HG02571 (cell line): ENCODE measurements at regions not wholly inside any gene's neighbourhood (a gene's known extent, or its start where the extent isn't known, plus 50 kb on each side); places are given as distances from the start of the nearest gene placed in this dataset.

Experiments used
- ATAC-seq: cut with Tn5 transposase; IDR thresholded peaks from one replicate; pipeline ENCODE4 v1.9.1; 2021; ENCODE audit warnings: mild to moderate bottlenecking, moderate library complexity; ENCODE audit not compliant: unreplicated experiment

DNA sequence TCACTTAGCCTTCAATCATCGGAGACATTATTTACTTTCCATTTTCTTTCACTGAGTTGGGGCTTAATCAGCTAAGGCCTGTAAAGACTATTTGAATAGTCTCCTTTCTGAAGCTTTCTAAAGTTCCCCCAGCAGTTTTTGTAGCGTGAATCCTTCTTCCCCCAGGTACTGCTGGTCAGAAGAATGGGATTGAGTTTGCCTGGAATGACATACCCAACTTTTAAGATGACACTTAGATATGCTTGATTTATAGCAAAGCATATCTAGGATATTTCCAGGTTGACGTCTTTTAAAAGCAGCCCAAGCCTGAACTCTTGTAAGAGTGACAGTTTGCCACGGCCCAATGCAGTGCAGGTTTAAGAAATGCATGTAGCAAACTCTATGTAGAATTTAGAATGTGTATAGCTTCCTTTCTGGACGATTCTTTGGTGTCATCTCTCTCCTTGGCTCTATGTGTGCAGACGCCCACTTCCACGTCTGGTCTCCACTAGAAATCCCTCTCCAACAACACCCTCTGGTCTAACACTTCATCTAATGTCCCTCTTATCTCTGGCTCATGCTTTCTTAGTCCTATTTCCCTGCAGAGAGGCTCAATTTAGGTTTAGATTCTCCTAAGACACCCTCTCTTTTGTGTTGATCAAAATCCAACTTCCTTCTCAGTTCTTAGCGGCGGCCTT is 175.0 kb upstream of the CYRIA start:
- ATAC-seq, result no peak

DNA sequence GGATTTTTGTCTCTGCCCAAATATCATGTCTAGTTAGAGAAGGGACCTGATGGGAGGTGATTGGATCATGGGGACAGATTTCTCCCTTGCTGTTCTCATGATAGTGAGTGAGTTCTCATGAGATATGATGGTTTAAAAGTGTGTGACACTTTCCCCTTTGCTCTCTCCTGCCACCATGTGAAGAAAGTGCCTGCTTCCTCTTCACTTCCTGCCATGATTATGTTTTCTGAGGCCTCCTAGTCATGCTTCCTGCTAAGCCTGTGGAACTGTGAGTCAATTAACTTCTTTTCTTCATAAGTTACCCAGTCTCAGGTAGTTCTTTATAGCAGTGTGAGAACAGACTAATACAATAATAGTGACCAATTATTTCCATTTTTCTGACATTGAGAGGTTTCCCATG is 167.3 kb upstream of the CYRIA start:
- ATAC-seq, result no peak

DNA sequence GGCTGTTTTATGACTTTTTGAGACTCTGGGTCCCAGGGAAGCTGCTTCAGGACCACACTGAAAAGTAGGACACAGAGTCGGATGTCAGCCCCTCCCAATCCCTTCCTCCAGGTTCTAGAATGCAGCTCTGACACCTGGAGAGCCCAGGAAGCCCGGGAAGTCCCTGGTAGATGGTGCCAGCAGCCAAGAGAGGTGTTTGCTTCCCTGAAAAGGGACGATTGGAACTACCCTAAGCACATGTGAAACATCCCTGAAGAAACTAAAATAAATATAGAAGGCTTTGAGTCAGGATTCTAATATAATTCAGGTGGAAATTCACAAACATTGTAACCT is 163.2 kb upstream of the CYRIA start:
- ATAC-seq, result no peak

DNA sequence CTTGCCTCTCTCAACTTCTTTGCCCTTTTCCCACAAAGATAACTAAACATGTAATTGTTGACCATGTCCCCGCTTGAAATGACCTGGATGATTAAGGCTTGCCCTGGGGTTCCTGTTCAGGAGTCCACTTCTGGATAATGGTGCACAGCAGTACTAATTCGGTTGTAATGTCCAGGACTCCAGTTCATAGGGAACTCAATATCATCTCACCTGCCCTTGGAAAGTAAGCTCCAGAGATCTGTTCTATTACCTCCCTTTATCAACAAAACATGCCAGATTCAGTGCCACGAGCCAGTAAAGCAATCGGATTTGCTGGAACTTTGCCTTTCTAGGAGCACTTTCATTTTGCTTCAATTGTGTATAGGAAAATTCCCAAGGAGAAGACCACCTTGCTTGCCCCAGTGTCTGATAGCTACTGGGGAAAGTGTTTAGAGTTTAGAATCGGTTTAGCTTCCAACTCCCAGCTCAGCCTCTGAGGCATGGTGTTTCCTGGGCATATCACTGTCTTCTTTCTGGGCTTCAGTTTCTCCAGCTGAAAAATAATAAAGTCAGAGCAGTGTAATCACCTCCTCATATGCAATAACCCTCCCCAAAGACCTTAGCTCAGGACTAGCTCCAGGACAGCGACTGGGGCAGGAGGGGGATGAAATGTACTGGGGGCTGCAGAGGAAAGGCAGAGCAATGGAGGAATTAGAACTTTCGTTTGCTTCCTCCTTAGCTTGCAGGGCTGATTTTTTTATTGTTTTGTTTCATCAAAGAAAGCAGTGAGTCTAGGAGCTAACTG is 162.6 kb upstream of the CYRIA start:
- ATAC-seq, result no peak

DNA sequence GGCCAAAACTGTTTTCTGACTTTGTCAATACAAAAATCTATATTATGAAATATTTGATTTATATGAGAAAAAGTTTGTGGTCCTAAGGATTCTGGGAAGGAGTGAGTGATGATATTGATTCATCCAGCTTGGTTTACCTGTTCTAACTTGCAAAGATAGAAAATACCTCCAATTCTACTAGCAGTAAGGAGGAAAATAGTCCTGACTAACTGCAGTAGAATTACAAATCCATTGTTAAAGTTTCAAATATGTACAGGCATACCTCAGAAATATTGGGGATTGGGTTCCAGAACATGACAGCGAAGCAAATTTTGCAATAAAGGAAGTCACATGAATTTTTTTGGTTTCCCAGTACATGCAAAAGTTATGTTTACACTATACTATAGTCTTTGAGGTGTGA is 158.8 kb upstream of the CYRIA start:
- no peak for ATAC-seq

DNA sequence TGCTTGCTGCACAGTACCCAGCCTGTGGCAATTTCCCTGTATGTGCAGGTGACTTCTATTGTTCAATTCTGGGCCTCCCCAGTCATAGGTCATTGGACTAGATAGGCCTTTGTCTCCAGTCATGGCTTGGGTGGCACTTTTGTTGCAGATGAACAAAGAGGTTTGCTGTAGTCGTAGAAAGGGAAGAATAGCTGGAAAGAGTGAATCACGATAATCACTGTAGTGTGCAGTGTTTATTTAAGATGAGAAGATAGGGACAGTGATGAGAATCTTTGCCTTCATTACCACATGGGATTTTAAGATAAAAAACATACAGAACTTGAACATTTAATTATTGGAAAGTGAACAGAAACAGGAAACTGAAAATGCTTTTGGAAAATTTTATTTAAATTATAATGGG is 156.1 kb upstream of the CYRIA start:
- no peak for ATAC-seq

DNA sequence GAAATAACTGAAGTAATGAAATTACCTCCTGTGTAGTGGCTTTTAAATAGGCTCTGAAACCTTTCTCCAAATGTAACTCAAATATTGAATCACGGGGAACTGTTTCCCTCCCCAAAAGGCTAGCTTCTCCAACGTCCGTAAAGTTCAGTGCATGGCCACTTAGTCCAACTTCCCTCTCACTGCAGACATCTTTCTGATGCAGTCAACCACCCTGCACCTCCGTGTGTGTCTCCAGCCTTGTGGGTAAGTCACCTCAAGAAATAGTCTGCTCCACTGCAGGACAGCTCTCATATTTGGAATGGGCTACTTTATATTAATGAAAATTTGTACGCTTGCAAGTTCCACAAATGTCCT is 152.5 kb upstream of the CYRIA start:
- no peak for ATAC-seq

DNA sequence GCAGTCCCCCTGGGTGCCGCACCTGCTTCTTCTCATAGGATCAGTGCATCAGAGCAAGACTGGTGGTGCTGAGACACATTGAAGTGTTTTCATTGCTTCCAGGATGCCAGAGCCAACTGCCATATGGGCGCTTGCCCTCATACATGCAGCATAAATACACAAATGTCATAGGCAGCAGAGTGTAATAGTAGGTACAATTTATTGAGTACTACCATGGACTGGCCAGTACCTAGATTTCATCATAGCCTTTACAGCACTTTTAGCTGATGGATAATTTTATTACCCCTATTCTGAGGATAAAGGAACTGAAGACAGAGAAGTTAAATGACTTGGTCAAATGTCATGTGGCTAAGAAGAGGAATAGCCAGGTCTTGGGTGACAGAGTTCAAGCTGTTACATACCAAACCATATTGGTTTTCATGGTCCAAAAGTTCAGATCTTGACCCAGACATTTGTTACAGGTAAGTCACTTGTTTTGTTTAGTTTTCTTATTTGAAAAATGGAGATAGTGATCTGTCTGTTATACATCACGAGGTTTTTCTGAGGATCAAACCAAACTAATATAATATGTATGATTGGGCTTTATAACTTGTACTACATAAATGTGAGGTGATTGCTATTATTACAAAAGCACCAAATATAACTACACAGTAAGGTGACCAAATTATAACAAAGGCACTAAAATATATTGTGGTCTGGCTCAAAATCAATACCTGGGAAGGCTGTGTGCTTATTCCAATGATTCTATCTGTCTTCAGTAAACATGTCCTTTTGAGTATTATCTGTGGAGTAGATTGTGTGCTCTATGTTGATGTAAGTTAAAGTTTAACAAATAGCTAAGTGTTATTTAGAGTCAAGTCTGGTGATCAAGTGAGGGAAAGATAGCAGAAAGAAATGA is 151.9 kb upstream of the CYRIA start:
- ATAC-seq, result no peak

DNA sequence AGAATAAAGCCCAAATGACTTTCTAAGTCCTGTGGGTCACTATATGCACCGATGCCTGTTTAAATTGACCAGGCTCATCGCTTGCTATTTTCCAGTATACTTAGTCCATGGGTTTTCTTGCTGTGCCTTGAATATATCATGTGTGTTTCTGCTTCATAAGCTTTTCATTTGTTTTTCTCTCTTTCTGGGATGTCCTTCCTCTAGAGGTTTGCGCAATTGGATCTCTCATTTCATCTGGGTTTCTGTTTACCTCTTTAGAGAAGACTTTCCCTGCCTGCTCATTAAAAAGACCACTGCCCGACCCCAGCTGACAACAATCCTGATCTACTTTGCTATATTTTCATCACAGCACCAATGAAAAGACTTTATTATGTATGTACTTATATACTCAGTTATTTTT is 150.9 kb upstream of the CYRIA start:
- ATAC-seq, result no peak

DNA sequence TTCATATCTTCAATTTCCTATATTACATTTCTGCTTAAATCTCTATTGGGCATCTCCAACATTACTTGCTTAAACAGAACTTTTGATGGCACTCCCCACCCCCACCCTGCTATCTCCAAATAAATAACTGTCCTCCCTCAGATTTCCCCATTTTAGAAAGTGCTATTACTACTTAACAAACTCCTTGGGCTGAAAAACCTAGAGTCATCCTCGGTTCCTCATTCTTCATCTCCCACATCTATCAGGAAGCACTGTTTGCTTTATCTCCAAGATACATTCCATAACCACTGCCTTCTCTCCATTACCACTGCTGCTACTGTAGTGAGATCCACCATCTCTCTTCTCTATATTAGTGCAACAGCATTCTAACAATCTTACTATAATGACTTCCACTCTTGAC is 150.4 kb upstream of the CYRIA start:
- ATAC-seq, result no peak

DNA sequence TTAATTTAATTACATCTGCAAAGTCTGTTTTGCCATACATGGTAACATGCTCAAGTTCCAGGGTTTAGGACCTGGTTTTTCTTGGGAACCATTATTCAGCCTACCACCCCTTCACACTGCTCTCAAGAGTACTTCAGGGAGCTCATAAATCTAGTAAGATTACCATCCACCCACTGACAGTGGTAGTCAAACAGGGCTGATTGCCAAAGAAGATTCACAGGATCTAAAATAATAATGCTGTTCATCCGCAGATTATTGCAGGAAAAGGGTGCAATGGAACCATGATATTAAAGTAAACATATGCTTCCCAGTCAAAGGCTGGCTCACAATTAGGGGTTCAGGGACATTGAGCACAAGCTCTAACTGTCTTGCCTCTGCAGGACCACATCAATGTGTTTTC is 148.0 kb upstream of the CYRIA start:
- ATAC-seq, result no peak

DNA sequence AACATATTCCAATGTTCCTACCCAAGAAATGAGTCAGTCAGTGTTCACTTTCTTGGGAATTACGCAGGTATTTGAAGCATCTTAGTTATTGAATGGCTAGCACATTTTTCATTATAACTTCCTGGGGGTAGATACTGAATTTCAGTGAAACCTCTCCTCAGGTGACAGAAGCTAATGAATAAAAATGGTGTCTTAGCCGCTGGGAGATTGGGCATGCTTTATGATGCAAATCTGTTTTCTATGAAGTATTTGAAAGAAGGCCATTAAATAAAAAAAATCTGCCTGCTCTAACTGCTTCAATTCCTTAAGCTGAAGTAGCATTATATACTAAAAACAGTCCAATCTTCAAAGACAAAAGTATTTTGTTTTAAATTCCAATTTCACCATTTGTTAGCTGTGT is 132.8 kb upstream of the CYRIA start:
- ATAC-seq, result no peak

DNA sequence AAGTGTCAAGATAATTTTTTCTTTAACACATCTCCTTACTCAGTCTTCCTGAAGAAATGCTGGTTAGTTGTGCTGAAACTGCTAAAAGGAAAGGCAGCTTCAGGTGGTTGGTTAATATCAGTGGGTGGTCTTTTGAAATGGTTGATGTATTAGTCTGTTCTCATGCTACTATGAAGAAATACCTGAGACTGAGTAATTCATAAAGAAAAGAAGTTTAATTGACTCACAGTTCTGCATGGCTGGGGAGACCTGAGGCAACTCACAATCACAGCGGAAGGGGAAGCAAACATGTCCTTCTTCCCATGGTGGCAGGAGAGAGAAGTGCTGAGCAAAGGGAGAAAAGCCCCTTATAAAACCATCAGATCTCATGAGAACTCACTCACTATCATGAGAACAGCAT is 125.9 kb upstream of the CYRIA start:
- no peak for ATAC-seq

DNA sequence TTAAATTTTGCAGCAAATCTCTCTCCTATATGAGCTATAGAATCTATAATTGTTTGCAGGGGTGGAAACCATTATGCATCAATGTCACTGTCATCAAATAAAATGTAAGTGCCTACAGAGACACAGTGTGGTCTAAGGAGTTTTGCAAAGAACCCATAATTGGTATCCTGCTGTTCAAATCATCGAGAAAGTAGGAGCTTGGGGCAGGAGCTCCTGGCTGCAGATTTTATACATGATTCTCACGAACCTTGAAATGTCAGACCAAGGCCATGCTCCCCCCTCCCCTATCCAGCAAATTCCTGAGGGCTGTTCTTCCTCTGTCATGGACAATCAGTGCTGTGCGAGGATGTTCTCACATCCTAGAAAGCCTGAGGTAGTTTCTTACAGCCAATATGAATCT is 119.5 kb upstream of the CYRIA start:
- no peak for ATAC-seq

DNA sequence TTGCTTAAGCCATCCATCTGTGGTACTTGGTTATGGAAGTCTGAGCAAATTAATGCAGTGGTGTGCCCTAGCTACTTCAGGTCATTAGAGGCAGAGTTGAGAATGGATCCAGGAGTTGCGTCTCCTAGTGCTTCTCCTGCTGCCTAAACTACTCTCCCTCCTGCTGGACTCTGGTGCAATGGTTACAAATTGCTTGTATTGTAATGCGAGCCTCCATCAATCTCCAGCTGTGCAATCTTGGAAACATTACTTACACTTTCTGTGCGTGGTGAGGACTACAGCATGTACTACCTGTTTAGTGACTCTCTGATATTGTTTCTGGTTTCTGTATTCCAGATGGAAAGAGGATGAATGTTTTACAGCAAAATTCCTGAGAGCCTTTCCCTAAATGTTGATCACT is 119.0 kb upstream of the CYRIA start:
- ATAC-seq, result no peak

DNA sequence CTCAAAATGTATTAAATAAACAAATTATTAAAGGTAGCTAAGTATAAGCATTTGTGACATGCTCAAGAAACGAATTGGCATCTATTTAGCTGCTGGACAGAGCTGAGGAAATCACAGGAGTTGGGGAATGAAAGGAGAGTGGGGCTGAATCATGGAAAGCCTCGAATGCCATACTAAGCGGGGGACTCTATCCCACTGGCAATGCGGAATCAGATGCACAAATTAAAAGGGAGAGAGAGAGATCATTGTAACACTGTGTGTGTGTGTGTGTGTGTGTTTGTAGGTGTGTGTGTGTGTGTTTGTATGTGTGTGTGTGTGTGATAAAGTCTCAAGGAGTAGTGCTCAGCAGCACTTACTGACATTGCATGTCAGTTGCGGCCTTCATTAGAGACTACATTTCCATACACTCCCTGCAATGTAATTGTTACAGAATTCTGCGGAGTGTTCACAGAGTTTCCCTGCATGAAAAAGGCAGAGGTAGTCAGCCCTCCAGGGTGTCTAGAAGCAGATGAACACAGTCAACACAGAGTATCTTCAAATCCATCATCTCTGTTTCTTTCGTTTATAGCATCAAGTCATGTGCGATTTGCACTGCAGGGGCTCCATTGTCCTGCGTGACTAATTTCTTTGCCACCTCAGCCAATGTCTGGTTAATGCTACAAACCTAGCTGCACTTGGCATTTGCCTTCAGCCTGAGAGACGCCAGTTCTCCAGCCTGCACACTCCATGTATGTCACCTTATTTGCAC is 111.7 kb upstream of the CYRIA start:
- ATAC-seq, result no peak

DNA sequence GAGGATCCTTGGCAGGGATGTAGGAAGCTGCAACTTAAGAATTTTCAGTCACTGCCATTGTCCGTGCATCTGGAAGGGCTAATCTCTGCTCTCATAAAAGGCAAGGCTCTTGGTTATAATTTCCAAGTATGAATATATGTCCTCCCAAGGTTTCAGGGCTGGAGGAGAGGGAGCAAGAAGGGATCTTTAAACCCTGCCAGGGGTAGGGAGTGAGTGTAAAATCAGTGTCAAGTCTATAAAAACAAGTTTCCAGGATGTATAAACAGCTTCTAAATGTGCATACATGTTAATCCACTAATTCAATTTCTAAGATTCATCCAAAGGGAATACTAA is 110.2 kb upstream of the CYRIA start:
- ATAC-seq, result no peak

DNA sequence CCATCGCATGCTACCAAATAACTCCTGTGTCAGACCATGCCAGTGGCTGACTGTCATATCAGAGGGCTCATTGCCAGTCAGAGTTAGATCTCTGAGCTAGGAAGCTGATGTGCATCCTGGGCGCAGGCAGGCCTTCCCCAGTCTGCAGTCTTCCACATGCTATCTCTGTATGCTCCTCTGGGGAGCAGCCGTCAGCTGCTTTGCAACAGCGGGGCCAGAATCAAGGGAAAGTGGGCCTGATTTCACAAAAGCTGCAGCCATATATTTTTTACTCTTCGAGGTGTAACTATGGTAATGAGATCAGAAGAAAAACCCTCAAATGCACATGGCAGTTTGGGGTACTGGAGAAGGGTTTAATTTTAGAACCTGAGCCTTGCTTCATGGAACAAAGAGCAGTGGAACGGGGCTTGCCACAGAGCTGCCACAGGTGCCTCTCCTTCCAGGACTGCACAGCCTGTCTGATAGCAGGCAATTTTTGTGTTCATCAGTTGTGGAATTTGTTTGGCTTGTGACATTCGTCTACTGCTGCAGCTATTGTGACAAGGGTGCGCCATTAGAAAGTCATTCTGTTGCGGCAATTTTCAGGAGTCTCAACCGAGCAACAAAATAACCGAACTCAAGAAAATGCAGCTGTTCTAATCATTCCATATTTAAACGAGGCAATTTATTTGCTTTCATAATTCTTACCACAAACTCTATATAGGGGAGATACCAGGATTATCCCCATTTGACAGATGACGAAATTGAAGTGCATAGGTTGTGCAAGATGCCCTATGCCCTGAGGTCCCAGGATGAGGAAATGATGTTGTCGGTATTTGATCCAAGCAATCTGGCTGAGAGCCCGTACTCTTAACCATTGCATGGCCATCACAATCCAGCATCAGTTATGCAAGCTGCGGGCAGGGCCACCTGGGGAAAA is 109.6 kb upstream of the CYRIA start:
- ATAC-seq, result no peak

DNA sequence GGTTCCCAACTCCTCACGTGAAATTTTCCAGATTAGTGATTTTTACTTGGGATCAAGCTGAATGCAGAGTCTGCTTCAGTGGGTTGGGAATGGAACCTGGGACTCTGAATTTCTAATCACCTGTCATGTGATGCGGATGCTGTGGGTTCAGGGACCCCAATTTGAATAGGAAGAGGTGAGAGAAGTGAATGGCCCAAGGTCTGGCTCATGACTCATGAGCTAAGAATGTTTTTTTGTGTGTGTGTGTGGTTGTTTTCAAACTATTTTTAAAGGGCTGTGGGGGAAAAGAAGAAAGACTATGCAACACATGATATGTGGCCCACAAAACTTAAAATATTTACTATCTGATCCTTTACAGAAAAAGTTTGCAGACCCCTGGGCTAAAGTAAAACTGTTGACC is 108.5 kb upstream of the CYRIA start:
- no peak for ATAC-seq

DNA sequence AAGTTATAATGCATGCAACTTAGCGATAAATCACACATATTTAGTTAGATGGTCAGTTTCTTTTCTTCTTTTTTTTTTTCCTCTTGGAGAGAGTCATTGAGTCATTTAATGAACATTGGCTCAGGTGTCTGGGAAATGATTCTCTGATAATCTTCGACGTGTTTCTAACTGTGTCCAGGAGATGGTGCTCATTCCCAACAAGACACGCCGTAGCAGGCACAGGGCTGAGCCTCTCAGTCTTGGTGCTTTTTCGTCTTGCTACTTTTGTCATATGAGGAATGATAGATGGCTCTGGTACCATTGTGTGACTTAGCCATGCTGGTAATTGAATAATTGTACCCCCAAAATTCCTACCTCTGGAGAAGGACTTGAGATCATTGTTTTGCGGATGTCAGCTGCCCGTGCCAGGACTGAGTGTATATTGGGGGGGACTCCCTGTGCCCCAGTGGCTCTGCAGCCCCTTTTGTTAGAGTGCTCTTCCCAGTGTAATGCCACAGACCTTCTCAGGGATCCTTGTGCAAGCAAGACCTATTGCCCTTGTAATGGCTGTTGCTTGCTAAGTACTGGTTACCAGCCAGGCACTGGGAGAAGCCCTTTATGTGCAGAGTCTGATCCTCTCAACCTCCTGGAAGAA is 107.6 kb upstream of the CYRIA start:
- ATAC-seq, result peak; percentile 62
